Loucy (cell line): ENCODE measurements at regions not wholly inside any gene's neighbourhood (a gene's known extent, or its start where the extent isn't known, plus 50 kb on each side); places are given as distances from the start of the nearest gene placed in this dataset.

Experiments used
- EZH2phosphoT487 ChIP-seq: fragments of 200-600 bp; IDR thresholded peaks from 2 replicates; pipeline ENCODE4 v1.6.1; 2018; ENCODE audit warnings: antibody characterized with exemption, mild to moderate bottlenecking, moderate library complexity, borderline replicate concordance
- TF ChIP-seq, protein P1 (sequence below): fragments of 200-600 bp; sonication (generic); conservative IDR thresholded peaks from 2 replicates; pipeline ENCODE4 v1.5.1; 2014; ENCODE audit warnings: mild to moderate bottlenecking, antibody characterized with exemption, low read length

DNA sequence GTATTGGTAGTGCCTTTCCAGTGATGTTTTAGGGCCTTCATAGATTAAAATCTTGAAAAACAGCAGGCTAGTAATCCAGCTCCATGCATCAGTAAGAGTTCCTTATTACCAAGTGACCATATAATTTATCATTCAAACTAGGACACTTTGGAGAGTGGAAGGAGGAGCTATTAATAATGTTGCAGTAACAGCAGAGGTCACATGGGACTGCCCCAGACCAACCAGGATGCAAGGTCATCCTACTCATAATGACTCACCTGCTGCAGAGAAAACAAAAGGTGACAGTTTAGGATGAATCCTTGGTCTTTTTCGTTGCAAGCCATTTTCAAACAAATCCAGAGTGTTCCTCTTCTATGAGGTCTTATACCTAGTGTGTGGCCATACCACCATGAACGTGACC, 187.4 kb downstream of the NUF2 start:
- TF ChIP-seq, protein P1, sequence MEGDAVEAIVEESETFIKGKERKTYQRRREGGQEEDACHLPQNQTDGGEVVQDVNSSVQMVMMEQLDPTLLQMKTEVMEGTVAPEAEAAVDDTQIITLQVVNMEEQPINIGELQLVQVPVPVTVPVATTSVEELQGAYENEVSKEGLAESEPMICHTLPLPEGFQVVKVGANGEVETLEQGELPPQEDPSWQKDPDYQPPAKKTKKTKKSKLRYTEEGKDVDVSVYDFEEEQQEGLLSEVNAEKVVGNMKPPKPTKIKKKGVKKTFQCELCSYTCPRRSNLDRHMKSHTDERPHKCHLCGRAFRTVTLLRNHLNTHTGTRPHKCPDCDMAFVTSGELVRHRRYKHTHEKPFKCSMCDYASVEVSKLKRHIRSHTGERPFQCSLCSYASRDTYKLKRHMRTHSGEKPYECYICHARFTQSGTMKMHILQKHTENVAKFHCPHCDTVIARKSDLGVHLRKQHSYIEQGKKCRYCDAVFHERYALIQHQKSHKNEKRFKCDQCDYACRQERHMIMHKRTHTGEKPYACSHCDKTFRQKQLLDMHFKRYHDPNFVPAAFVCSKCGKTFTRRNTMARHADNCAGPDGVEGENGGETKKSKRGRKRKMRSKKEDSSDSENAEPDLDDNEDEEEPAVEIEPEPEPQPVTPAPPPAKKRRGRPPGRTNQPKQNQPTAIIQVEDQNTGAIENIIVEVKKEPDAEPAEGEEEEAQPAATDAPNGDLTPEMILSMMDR = no peak
- TF ChIP-seq EZH2phosphoT487 = no peak
